ENCODE measurements at regions not wholly inside any gene's neighbourhood (a gene's known extent, or its start where the extent isn't known, plus 50 kb on each side); places are given as distances from the start of the nearest gene placed in this dataset.
A peak's percentile ranks its signal among the peaks of the same experiment; 100 is the strongest.

- Histone ChIP-seq H3K27me3 (no peaks in the 10 kb centered on the region), H3K4me1 (peaks cover 7 to 20% (median 11%) of the 10 kb centered on the region in 4 donors), H3K9me3 (peaks cover 0 to 8% (median 3%) of the 10 kb centered on the region in 4 donors), H3K4me3 (no peak overlapping the region), H3K36me3 (no peaks in the 10 kb centered on the region), H3K27ac (no peak overlapping the region)
- no peak for ATAC-seq (ENCODE audit: low FRiP score in 2 of 2)
- no peak for TF ChIP-seq POLR2A (IDR thresholded peaks at IDR 0.05)
- no peak for TF ChIP-seq EP300 (IDR thresholded peaks at IDR 0.05)
- no peak for TF ChIP-seq CTCF (IDR thresholded peaks at IDR 0.05)
- no peak for TF ChIP-seq POLR2AphosphoS5 (IDR thresholded peaks at IDR 0.05)
- DNase-seq, result no peak
- WGBS, 2 donors, result 90 to 93% methylated on average over 7 to 9 of the region's 9 CpGs
Observed at GRCh38 chr21:39060485-39061083, 122.7 kb downstream of the PSMG1 start.

GRCh38 chr21:39057121-39057520 is 126.1 kb downstream of the PSMG1 start:
- ATAC-seq (ENCODE audit: low FRiP score in 2 of 2) (no peak), DNase-seq (no peak)
- Histone ChIP-seq H3K27ac (no peak overlapping the region), H3K27me3 (no peaks in the 10 kb centered on the region), H3K4me3 (no peak overlapping the region), H3K4me1 (peaks cover 5 to 31% (median 10%) of the 10 kb centered on the region in 4 donors), H3K9me3 (no peaks in the 10 kb centered on the region), H3K36me3 (no peaks in the 10 kb centered on the region)
- TF ChIP-seq EP300 (IDR thresholded peaks at IDR 0.05), result no peak
- TF ChIP-seq POLR2A (IDR thresholded peaks at IDR 0.05), result no peak
- no peak for TF ChIP-seq POLR2AphosphoS5 (IDR thresholded peaks at IDR 0.05)
- no peak for TF ChIP-seq CTCF (IDR thresholded peaks at IDR 0.05)
- 71 to 73% methylated on average over 2 of the region's 2 CpGs for WGBS, 2 donors

- H3K27ac ChIP-seq, result no peak overlapping the region
- H3K36me3 ChIP-seq, result no peaks in the 10 kb centered on the region
- 47 to 65% methylated on average over 2 of the region's 2 CpGs for WGBS, 2 donors
- H3K4me3 ChIP-seq, result no peak overlapping the region
- H3K9me3 ChIP-seq, result no peaks in the 10 kb centered on the region
- no peaks in the 10 kb centered on the region for H3K27me3 ChIP-seq
- ATAC-seq (ENCODE audit: low FRiP score in 2 of 2), result no peak
- H3K4me1 ChIP-seq, result peaks cover 5 to 31% (median 10%) of the 10 kb centered on the region in 4 donors
- TF ChIP-seq POLR2AphosphoS5 (IDR thresholded peaks at IDR 0.05) (no peak), EP300 (IDR thresholded peaks at IDR 0.05) (no peak), CTCF (IDR thresholded peaks at IDR 0.05) (no peak), POLR2A (IDR thresholded peaks at IDR 0.05) (no peak)
- DNase-seq, result no peak
Observed at GRCh38 chr21:39056636-39057035, 126.6 kb downstream of the PSMG1 start.

- DNase-seq (no peak), ATAC-seq (ENCODE audit: low FRiP score in 2 of 2) (no peak)
- H3K27me3 ChIP-seq, result no peaks in the 10 kb centered on the region
- peaks cover 5 to 31% (median 10%) of the 10 kb centered on the region in 4 donors for H3K4me1 ChIP-seq
- peak overlapping the region in 3 of 4 donors; percentile 4 to 71 (median 23) for H3K27ac ChIP-seq
- no peak overlapping the region for H3K4me3 ChIP-seq
- no peaks in the 10 kb centered on the region for H3K9me3 ChIP-seq
- WGBS, 2 donors, result 45 to 66% methylated on average over 6 of the region's 6 CpGs
- TF ChIP-seq CTCF (IDR thresholded peaks at IDR 0.05), result no peak
- TF ChIP-seq POLR2AphosphoS5 (IDR thresholded peaks at IDR 0.05), result peak in 1 of 2 donors; percentile 75
- TF ChIP-seq POLR2A (IDR thresholded peaks at IDR 0.05), result no peak
- peak in 3 of 4 donors; percentile 44 to 78 (median 61) for TF ChIP-seq EP300 (IDR thresholded peaks at IDR 0.05)
- H3K36me3 ChIP-seq, result no peaks in the 10 kb centered on the region
Observed at GRCh38 chr21:39055167-39055767, 128.0 kb downstream of the PSMG1 start.

Data from upper lobe of left lung (tissue), 6 donors.